GM12872 (cell line): ENCODE measurements at regions not wholly inside any gene's neighbourhood (a gene's known extent, or its start where the extent isn't known, plus 50 kb on each side); places are given as distances from the start of the nearest gene placed in this dataset.

Experiments
- TF ChIP-seq, protein P1 (sequence below): IDR thresholded peaks from 3 replicates; pipeline ENCODE4 v1.5.1; 2011; ENCODE audit warnings: low read depth, mild to moderate bottlenecking, low read length, moderate library complexity; ENCODE audit not compliant: insufficient read depth

DNA sequence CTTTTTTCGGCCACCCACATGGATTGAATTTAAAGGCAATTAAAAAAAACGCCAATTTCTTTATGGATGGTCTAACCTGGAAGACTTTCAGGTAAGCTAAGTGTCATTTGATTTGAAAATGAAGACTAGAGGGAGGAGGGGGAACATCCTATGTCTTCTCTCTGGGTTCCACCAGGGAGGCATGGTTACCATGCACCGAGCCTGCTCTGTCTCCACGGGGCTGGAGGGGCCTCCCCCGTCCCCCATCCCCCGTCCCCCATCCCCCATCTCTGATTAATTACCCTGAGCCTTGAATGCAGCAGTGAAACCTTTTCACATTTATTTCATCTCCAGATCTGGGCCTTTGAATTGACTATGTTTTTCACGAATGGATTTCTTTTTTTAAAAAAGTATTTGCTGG lies 135.1 kb downstream of the TLR5 start:
- TF ChIP-seq, protein P1, sequence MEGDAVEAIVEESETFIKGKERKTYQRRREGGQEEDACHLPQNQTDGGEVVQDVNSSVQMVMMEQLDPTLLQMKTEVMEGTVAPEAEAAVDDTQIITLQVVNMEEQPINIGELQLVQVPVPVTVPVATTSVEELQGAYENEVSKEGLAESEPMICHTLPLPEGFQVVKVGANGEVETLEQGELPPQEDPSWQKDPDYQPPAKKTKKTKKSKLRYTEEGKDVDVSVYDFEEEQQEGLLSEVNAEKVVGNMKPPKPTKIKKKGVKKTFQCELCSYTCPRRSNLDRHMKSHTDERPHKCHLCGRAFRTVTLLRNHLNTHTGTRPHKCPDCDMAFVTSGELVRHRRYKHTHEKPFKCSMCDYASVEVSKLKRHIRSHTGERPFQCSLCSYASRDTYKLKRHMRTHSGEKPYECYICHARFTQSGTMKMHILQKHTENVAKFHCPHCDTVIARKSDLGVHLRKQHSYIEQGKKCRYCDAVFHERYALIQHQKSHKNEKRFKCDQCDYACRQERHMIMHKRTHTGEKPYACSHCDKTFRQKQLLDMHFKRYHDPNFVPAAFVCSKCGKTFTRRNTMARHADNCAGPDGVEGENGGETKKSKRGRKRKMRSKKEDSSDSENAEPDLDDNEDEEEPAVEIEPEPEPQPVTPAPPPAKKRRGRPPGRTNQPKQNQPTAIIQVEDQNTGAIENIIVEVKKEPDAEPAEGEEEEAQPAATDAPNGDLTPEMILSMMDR: no peak

DNA sequence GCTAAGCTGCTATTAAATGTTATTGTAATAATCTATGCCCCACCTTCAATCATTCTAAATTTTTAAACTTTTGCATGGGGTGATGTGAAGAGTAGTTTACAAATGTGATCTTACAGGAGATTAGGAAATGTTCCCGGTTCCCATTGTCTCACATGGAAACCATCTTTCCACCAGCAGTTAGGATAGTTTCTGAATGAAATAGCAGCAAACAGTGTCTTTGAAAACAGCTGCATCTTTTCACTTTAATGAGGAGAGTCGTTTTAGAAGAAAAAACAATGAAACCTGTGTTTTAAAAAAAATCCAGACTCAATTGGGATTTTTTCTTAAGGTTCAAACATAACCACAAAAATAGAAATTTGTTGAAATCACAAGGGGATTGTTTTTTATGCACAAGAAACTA lies 134.2 kb downstream of the TLR5 start:
- TF ChIP-seq, protein P1: no peak

DNA sequence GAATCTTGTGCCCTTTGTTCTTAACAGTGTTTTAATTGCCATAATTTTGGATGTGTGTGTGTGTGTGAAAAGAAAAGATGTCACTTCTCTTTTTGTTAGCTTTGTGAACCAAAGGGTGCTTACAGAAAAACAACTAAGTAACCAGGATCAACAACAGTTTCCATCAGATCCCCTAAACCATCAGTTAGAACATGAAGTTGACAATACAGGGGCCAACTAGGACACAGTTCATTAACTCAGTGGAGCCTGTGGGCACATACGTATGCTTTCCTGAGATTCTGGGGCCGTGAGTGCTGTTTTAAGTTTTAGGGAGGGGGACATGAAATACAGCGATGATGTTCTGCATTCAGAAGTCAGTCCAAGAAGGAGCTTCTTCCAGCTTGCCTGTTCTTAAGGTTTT lies 133.6 kb downstream of the TLR5 start:
- TF ChIP-seq, protein P1: no peak

DNA sequence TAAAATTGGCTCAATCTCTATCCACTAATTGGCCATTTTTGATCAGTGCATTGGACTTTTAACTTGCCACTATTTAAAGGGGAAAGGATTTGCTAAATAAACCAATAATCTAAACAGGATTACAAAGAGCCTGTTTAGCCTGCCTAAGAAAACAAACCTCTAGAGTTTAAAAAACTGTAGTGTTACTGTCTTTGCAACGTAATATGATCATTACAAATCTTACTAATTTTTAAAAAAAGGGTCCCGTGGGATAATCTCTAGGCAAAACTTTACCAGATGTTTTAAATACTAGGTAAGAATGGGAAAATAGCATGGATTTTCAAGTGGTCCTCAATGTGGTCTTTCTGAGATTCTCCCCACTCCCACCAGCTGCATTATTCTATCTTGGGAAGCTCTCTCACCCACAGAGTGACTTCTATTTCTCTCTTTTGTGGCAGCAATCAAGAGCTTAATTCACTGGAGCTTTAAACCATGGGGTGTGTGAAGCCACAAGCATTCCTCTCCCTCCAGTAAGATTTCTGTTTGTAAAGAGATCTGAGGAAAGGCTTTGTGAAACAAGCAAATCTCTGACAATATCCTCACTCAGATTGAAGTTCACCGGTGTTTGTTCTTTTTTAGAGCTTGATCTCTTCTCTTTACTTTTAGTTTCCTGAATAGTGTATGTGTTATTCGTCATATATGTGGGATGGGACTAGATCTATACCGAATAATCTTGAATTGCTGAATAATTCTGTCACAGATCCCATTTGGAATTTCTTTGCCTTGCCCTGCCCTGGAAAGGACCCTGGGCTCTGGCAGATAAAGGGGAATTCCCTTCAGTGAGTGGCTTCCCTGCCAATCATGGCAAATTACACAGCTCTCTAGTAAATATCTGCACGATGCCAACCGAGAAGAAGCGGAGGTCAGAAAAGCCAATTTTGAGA lies 132.2 kb downstream of the TLR5 start:
- TF ChIP-seq, protein P1: no peak

DNA sequence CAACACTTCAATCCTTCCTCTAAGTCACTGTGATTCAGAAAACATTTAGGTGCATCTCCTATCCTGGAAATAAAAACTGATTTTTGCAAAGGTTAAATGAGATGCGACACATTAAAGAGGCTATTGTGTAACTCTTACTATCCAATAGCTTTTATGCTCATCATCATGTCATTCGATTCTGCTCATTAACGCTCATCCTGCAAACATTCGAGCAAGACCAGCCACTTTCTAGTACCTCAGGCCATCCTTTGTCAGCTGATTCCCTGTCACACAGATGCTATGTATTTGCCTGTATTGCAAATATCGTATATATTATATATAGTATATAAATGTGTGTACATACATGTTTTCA lies 131.6 kb downstream of the TLR5 start:
- TF ChIP-seq, protein P1: no peak

DNA sequence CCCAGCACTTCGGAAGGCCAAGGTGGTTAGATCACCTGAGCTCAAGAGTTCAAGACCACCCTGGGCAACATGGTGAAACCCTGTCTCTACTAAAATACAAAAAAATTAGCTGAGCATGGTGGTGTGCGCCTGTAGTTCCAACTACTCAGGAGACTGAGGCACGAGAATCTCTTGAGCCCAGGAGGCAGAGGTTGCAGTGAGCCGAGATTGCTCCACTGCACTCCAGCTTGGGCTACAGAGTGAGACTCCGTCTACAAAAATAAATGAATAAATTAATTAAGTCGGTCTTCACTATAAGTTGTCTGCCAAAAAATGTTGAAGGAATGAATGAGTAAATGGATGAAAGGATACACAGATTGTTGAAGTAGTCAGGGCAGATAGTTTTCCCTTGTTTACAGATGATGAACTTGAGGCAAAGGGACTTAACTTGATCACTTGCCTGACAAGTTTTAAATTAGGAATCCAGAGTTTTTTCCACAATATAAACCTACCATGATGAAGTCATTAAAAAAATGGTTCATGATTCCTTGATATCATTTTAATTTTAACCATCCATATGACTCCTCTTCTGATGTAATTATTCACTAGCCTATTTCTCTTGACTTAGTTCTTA lies 130.8 kb downstream of the TLR5 start:
- TF ChIP-seq, protein P1: no peak

DNA sequence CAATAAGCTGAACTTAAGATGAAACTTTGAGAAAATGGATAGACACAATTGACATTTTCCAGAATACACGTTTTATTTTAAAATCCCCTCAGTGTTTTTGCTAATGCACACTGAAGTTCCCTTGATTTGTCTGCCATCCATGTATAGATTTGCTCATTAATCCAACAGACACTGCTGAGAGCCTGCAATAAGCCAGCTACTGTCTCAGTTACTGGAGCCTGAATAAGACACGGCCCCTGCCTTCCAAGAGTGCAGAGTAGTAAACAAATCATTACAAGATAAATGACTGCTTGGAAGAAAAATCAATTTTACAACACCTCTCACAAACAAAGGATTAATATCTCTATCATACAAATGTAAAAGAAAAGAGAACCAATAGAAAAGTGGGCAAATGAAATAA lies 130.1 kb downstream of the TLR5 start:
- TF ChIP-seq, protein P1: no peak
